ENCODE measurements at regions not wholly inside any gene's neighbourhood (a gene's known extent, or its start where the extent isn't known, plus 50 kb on each side); places are given as distances from the start of the nearest gene placed in this dataset.

GRCh38 chr6:90707246-90707645 is 120.4 kb upstream of the MAP3K7 start:
- Histone ChIP-seq H3K4me1 (ENCODE audit: control insufficient read depth in 5 of 5, insufficient read depth in 5 of 5, low read length in 5 of 5) (no peaks in the 10 kb centered on the region), H3K27ac (ENCODE audit: low read depth, low read length) (no peak overlapping the region), H3K27me3 (ENCODE audit: control insufficient read depth in 5 of 5, insufficient read depth in 4 of 5, low read length in 5 of 5) (peaks cover 0 to 2% (median 0%) of the 10 kb centered on the region in 5 donors), H3K4me3 (ENCODE audit: low read depth in 1 of 5, low read length in 5 of 5) (no peak overlapping the region), H3K36me3 (ENCODE audit: control insufficient read depth in 5 of 5, insufficient read depth in 5 of 5, low read length in 5 of 5) (no peaks in the 10 kb centered on the region), H3K9ac (ENCODE audit: low read length in 5 of 5) (no peak overlapping the region), H3K9me3 (ENCODE audit: control insufficient read depth in 5 of 5, low read length in 5 of 5) (no peaks in the 10 kb centered on the region)

DNA sequence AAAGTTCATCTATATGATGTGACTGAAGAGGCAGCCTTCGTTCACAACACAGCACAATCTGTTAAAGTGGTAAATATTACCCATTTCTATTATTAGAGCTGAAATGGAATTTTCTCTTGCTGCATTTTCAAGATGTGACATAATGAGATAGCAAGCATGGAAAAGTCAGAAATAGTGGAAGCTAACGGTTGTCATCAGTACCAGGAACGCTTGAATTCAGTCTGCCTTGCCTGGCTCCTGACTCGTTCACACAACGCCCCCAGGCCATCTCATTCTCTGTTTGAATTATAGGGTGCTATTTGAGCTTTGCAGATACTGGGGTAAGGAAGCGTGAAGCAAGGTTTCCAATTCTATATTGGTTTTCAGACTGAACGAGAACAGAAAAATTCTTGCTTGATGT is 116.5 kb upstream of the MAP3K7 start:
- no peaks in the 10 kb centered on the region for H3K36me3 ChIP-seq (ENCODE audit: control insufficient read depth in 5 of 5, insufficient read depth in 5 of 5, low read length in 5 of 5)
- H3K4me1 ChIP-seq (ENCODE audit: control insufficient read depth in 5 of 5, insufficient read depth in 5 of 5, low read length in 5 of 5): no peaks in the 10 kb centered on the region
- H3K9ac ChIP-seq (ENCODE audit: low read length in 5 of 5): no peak overlapping the region
- no peaks in the 10 kb centered on the region for H3K27me3 ChIP-seq (ENCODE audit: control insufficient read depth in 5 of 5, insufficient read depth in 4 of 5, low read length in 5 of 5)
- no peak overlapping the region for H3K4me3 ChIP-seq (ENCODE audit: low read depth in 1 of 5, low read length in 5 of 5)
- H3K27ac ChIP-seq (ENCODE audit: low read depth, low read length): no peak overlapping the region
- H3K9me3 ChIP-seq (ENCODE audit: control insufficient read depth in 5 of 5, low read length in 5 of 5): no peaks in the 10 kb centered on the region

DNA sequence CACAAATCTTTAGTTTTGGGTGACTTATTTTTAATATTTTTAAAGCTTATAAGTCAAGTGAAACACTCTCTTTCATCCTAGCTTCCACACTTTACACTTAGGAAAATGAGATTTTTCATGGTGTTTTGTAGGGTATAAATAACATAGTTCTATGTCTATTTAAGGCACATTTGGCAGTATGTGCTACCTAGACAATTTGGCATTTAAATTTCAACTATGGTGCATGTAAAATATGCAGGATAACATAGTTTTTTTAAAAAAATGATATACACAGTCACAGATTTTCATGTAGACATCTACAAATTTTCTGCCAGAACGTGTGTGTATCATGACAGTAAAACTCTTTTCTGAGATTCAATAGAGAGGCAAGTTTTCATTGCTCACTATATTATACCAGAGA is 115.1 kb upstream of the MAP3K7 start:
- no peaks in the 10 kb centered on the region for H3K27me3 ChIP-seq (ENCODE audit: control insufficient read depth in 5 of 5, insufficient read depth in 4 of 5, low read length in 5 of 5)
- no peak overlapping the region for H3K27ac ChIP-seq (ENCODE audit: low read depth, low read length)
- no peaks in the 10 kb centered on the region for H3K9me3 ChIP-seq (ENCODE audit: control insufficient read depth in 5 of 5, low read length in 5 of 5)
- no peaks in the 10 kb centered on the region for H3K4me1 ChIP-seq (ENCODE audit: control insufficient read depth in 5 of 5, insufficient read depth in 5 of 5, low read length in 5 of 5)
- H3K4me3 ChIP-seq (ENCODE audit: low read depth in 1 of 5, low read length in 5 of 5): no peak overlapping the region
- H3K36me3 ChIP-seq (ENCODE audit: control insufficient read depth in 5 of 5, insufficient read depth in 5 of 5, low read length in 5 of 5): no peaks in the 10 kb centered on the region
- no peak overlapping the region for H3K9ac ChIP-seq (ENCODE audit: low read length in 5 of 5)

- Histone ChIP-seq H3K36me3 (ENCODE audit: control insufficient read depth in 5 of 5, insufficient read depth in 5 of 5, low read length in 5 of 5) (no peaks in the 10 kb centered on the region), H3K27ac (ENCODE audit: low read depth, low read length) (no peak overlapping the region), H3K4me3 (ENCODE audit: low read depth in 1 of 5, low read length in 5 of 5) (no peak overlapping the region), H3K9me3 (ENCODE audit: control insufficient read depth in 5 of 5, low read length in 5 of 5) (no peaks in the 10 kb centered on the region), H3K27me3 (ENCODE audit: control insufficient read depth in 5 of 5, insufficient read depth in 4 of 5, low read length in 5 of 5) (no peaks in the 10 kb centered on the region), H3K4me1 (ENCODE audit: control insufficient read depth in 5 of 5, insufficient read depth in 5 of 5, low read length in 5 of 5) (no peaks in the 10 kb centered on the region), H3K9ac (ENCODE audit: low read length in 5 of 5) (no peak overlapping the region)
Measured at GRCh38 chr6:90701146-90701781, 114.4 kb upstream of the MAP3K7 start.

GRCh38 chr6:90695316-90695715 is 108.4 kb upstream of the MAP3K7 start:
- Histone ChIP-seq H3K36me3 (ENCODE audit: control insufficient read depth in 5 of 5, insufficient read depth in 5 of 5, low read length in 5 of 5) (no peaks in the 10 kb centered on the region), H3K9me3 (ENCODE audit: control insufficient read depth in 5 of 5, low read length in 5 of 5) (peaks cover 2 to 9% (median 4%) of the 10 kb centered on the region in 5 donors), H3K4me3 (ENCODE audit: low read depth in 1 of 5, low read length in 5 of 5) (no peak overlapping the region), H3K27me3 (ENCODE audit: control insufficient read depth in 5 of 5, insufficient read depth in 4 of 5, low read length in 5 of 5) (no peaks in the 10 kb centered on the region), H3K27ac (ENCODE audit: low read depth, low read length) (no peak overlapping the region), H3K4me1 (ENCODE audit: control insufficient read depth in 5 of 5, insufficient read depth in 5 of 5, low read length in 5 of 5) (no peaks in the 10 kb centered on the region), H3K9ac (ENCODE audit: low read length in 5 of 5) (no peak overlapping the region)

DNA sequence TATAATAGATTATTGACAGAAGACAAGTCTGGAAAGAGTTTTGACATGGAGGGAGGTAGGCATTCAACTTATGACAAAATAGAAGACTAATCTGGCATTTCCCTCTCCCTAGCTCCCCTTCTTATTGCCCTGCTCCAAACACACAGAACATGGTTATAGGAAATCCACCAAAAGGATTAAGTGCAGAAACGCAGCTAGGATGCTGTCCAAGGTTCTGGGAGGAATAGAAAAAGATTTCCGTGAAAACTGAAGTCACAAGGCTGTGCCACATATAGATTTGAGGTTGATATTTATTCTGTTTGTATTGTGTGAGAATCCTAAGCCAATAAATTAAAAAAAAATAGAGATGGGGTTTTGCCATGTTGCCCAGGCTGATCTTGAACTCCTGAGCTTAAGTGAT is 107.9 kb upstream of the MAP3K7 start:
- Histone ChIP-seq H3K9me3 (ENCODE audit: control insufficient read depth in 5 of 5, low read length in 5 of 5) (peaks cover 2 to 9% (median 4%) of the 10 kb centered on the region in 5 donors), H3K36me3 (ENCODE audit: control insufficient read depth in 5 of 5, insufficient read depth in 5 of 5, low read length in 5 of 5) (no peaks in the 10 kb centered on the region), H3K27ac (ENCODE audit: low read depth, low read length) (no peak overlapping the region), H3K27me3 (ENCODE audit: control insufficient read depth in 5 of 5, insufficient read depth in 4 of 5, low read length in 5 of 5) (no peaks in the 10 kb centered on the region), H3K4me3 (ENCODE audit: low read depth in 1 of 5, low read length in 5 of 5) (no peak overlapping the region), H3K9ac (ENCODE audit: low read length in 5 of 5) (no peak overlapping the region), H3K4me1 (ENCODE audit: control insufficient read depth in 5 of 5, insufficient read depth in 5 of 5, low read length in 5 of 5) (no peaks in the 10 kb centered on the region)

- H3K9me3 ChIP-seq (ENCODE audit: control insufficient read depth in 5 of 5, low read length in 5 of 5): peaks cover 2 to 9% (median 4%) of the 10 kb centered on the region in 5 donors
- H3K36me3 ChIP-seq (ENCODE audit: control insufficient read depth in 5 of 5, insufficient read depth in 5 of 5, low read length in 5 of 5): no peaks in the 10 kb centered on the region
- no peak overlapping the region for H3K4me3 ChIP-seq (ENCODE audit: low read depth in 1 of 5, low read length in 5 of 5)
- no peak overlapping the region for H3K9ac ChIP-seq (ENCODE audit: low read length in 5 of 5)
- no peaks in the 10 kb centered on the region for H3K27me3 ChIP-seq (ENCODE audit: control insufficient read depth in 5 of 5, insufficient read depth in 4 of 5, low read length in 5 of 5)
- H3K4me1 ChIP-seq (ENCODE audit: control insufficient read depth in 5 of 5, insufficient read depth in 5 of 5, low read length in 5 of 5): no peaks in the 10 kb centered on the region
- no peak overlapping the region for H3K27ac ChIP-seq (ENCODE audit: low read depth, low read length)
Measured at GRCh38 chr6:90691823-90692222, 105.0 kb upstream of the MAP3K7 start.

DNA sequence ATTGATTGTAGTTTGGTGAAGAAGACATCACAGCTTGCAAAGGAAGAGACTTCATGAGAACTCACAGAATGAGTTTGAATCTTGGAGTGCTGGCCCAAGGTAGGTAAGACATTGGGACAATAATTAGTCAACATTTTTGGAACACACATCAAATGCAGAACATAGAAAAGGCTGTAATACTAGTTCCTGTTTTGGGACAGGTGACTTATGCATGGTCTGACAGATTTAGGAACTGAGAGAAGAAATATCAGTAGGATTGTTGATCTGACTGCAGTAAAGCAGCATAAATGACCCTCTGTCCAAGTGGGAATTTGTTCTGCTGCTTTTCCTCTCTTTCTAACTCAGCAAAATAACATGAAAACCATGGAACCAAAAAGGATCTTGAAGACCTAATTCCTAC is 102.3 kb upstream of the MAP3K7 start:
- H3K27me3 ChIP-seq (ENCODE audit: control insufficient read depth in 5 of 5, insufficient read depth in 4 of 5, low read length in 5 of 5): no peaks in the 10 kb centered on the region
- H3K9ac ChIP-seq (ENCODE audit: low read length in 5 of 5): no peak overlapping the region
- H3K4me3 ChIP-seq (ENCODE audit: low read depth in 1 of 5, low read length in 5 of 5): no peak overlapping the region
- H3K36me3 ChIP-seq (ENCODE audit: control insufficient read depth in 5 of 5, insufficient read depth in 5 of 5, low read length in 5 of 5): no peaks in the 10 kb centered on the region
- H3K4me1 ChIP-seq (ENCODE audit: control insufficient read depth in 5 of 5, insufficient read depth in 5 of 5, low read length in 5 of 5): no peaks in the 10 kb centered on the region
- no peaks in the 10 kb centered on the region for H3K9me3 ChIP-seq (ENCODE audit: control insufficient read depth in 5 of 5, low read length in 5 of 5)
- H3K27ac ChIP-seq (ENCODE audit: low read depth, low read length): no peak overlapping the region

GRCh38 chr6:90687775-90688380 is 101.0 kb upstream of the MAP3K7 start:
- H3K9me3 ChIP-seq (ENCODE audit: control insufficient read depth in 5 of 5, low read length in 5 of 5): no peaks in the 10 kb centered on the region
- H3K9ac ChIP-seq (ENCODE audit: low read length in 5 of 5): no peak overlapping the region
- no peaks in the 10 kb centered on the region for H3K27me3 ChIP-seq (ENCODE audit: control insufficient read depth in 5 of 5, insufficient read depth in 4 of 5, low read length in 5 of 5)
- H3K27ac ChIP-seq (ENCODE audit: low read depth, low read length): no peak overlapping the region
- H3K4me1 ChIP-seq (ENCODE audit: control insufficient read depth in 5 of 5, insufficient read depth in 5 of 5, low read length in 5 of 5): no peaks in the 10 kb centered on the region
- H3K4me3 ChIP-seq (ENCODE audit: low read depth in 1 of 5, low read length in 5 of 5): no peak overlapping the region
- H3K36me3 ChIP-seq (ENCODE audit: control insufficient read depth in 5 of 5, insufficient read depth in 5 of 5, low read length in 5 of 5): no peaks in the 10 kb centered on the region

DNA sequence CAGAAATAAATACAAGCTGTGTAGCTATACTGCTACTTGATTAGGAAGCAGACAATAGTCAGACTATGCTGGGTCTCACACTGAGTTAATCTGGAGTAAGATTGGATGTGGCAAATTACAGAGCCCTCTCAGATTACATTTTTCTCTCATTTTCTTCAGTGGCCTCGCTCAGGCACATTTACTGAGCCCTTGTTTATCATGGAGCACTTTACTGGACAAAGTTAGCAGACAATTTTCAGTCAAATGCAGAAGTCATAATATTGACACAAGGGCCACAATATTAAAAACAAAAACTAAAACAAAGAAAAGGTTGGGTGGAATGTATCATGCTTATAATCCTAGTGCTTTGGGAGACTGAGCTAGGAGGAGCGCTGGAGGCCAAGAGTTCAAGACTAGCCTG is 95.0 kb upstream of the MAP3K7 start:
- H3K36me3 ChIP-seq (ENCODE audit: control insufficient read depth in 5 of 5, insufficient read depth in 5 of 5, low read length in 5 of 5): no peaks in the 10 kb centered on the region
- H3K4me1 ChIP-seq (ENCODE audit: control insufficient read depth in 5 of 5, insufficient read depth in 5 of 5, low read length in 5 of 5): no peaks in the 10 kb centered on the region
- H3K4me3 ChIP-seq (ENCODE audit: low read depth in 1 of 5, low read length in 5 of 5): no peak overlapping the region
- H3K27ac ChIP-seq (ENCODE audit: low read depth, low read length): no peak overlapping the region
- H3K9me3 ChIP-seq (ENCODE audit: control insufficient read depth in 5 of 5, low read length in 5 of 5): no peaks in the 10 kb centered on the region
- H3K9ac ChIP-seq (ENCODE audit: low read length in 5 of 5): no peak overlapping the region
- H3K27me3 ChIP-seq (ENCODE audit: control insufficient read depth in 5 of 5, insufficient read depth in 4 of 5, low read length in 5 of 5): no peaks in the 10 kb centered on the region

All from subcutaneous abdominal adipose tissue (tissue), 5 donors.